ENCODE measurements at regions not wholly inside any gene's neighbourhood (a gene's known extent, or its start where the extent isn't known, plus 50 kb on each side); places are given as distances from the start of the nearest gene placed in this dataset.

DNA sequence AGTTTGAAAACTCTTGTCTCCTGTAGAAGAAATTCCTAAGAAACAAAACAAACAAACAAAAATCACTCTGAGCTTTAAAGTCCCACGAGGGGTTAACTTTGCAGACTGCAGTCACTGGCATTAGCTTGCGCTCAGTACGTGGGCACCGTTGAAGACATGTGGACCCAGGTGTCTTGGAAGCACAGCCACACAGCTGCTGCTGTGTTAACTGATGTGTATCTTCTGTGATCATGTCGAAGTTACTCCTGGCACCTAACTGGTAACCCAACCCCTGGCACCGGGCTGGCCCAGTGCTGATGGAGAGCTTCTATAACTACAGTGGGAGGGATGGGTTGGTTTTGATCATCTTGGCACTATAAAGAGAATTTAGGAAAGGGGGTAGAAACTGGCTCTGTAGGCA is 51.6 kb upstream of the FHL2 start:
- DNase-seq (ENCODE audit: low read depth): no peak

DNA sequence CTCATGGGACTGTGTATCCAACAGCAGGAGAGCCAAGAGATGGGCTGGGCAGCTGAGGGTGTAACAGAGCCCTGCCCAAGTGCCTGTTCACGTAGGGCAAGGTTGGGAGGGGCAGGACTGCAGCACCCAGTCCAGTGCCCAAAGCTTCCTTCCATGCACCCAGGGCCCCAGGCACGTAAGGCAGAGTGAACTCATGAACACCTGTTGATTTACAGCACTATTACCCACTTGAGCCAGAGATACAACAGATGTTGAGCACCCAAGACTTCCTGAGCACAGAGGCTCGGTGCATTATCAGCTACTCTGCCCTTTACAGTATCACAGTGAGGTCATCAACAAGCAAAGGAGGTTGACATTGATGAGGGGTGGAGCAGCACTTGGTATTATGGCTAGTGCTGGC is 50.2 kb upstream of the FHL2 start:
- DNase-seq (ENCODE audit: low read depth): no peak
